Neural cell (in vitro differentiated cells): ENCODE measurements at regions not wholly inside any gene's neighbourhood (a gene's known extent, or its start where the extent isn't known, plus 50 kb on each side); places are given as distances from the start of the nearest gene placed in this dataset.
A peak's percentile ranks its signal among the peaks of the same experiment; 100 is the strongest.

ENCODE experiments used
- EP300 ChIP-seq: fragments of 450-650 bp; conservative IDR thresholded peaks from 2 replicates; pipeline ENCODE4 v1.6.1; 2014; ENCODE audit warnings: antibody characterized with exemption, mild to moderate bottlenecking, moderate library complexity; ENCODE audit not compliant: poor library complexity, severe bottlenecking
- EZH2 ChIP-seq: fragments of 200-600, 300-800 bp; shearing (Covaris generic), sonication (generic); IDR thresholded peaks from 2 replicates; pipeline ENCODE4 v1.6.1; 2014; ENCODE audit warnings: antibody characterized with exemption, low read length, borderline replicate concordance, mild to moderate bottlenecking; ENCODE audit not compliant: insufficient read depth, poor library complexity, severe bottlenecking
- MXI1 ChIP-seq: fragments of 450-650 bp; conservative IDR thresholded peaks from 2 replicates; pipeline ENCODE4 v1.6.1; 2014; ENCODE audit warnings: antibody characterized with exemption, mild to moderate bottlenecking; ENCODE audit not compliant: poor library complexity, severe bottlenecking
- POLR2AphosphoS5 ChIP-seq: IDR thresholded peaks from 2 replicates; pipeline ENCODE4 v1.6.1; 2012
- RAD21 ChIP-seq: fragments of 450-650 bp; conservative IDR thresholded peaks from 2 replicates; pipeline ENCODE4 v1.6.1; 2014; ENCODE audit warnings: antibody characterized with exemption, mild to moderate bottlenecking, moderate library complexity
- REST ChIP-seq: IDR thresholded peaks from 2 replicates; pipeline ENCODE4 v1.6.1; 2012; ENCODE audit warnings: borderline replicate concordance
- SMC3 ChIP-seq: fragments of 450-650 bp; conservative IDR thresholded peaks from 2 replicates; pipeline ENCODE4 v1.6.1; 2014; ENCODE audit warnings: antibody characterized with exemption, mild to moderate bottlenecking, moderate library complexity; ENCODE audit not compliant: poor library complexity
- TAF1 ChIP-seq: IDR thresholded peaks from 2 replicates; pipeline ENCODE4 v1.6.1; 2012; ENCODE audit warnings: low read depth
- TF ChIP-seq, protein P1 (sequence below): fragments of 450-650 bp; IDR thresholded peaks from 2 replicates; pipeline ENCODE4 v1.5.1; 2014; ENCODE audit warnings: antibody characterized with exemption, mild to moderate bottlenecking, moderate library complexity; ENCODE audit not compliant: poor library complexity, severe bottlenecking

GRCh38 chr18:8468921-8469335 is 140.3 kb upstream of the RAB12 start:
- TF ChIP-seq SMC3 = no peak
- TF ChIP-seq, protein P1, sequence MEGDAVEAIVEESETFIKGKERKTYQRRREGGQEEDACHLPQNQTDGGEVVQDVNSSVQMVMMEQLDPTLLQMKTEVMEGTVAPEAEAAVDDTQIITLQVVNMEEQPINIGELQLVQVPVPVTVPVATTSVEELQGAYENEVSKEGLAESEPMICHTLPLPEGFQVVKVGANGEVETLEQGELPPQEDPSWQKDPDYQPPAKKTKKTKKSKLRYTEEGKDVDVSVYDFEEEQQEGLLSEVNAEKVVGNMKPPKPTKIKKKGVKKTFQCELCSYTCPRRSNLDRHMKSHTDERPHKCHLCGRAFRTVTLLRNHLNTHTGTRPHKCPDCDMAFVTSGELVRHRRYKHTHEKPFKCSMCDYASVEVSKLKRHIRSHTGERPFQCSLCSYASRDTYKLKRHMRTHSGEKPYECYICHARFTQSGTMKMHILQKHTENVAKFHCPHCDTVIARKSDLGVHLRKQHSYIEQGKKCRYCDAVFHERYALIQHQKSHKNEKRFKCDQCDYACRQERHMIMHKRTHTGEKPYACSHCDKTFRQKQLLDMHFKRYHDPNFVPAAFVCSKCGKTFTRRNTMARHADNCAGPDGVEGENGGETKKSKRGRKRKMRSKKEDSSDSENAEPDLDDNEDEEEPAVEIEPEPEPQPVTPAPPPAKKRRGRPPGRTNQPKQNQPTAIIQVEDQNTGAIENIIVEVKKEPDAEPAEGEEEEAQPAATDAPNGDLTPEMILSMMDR = no peak
- TF ChIP-seq RAD21 = no peak
- TF ChIP-seq REST = no peak
- peak; percentile 39 for TF ChIP-seq POLR2AphosphoS5
- TF ChIP-seq EZH2 = no peak
- TF ChIP-seq MXI1 = peak; percentile 31
- TF ChIP-seq TAF1 = no peak
- no peak for TF ChIP-seq EP300
